ENCODE measurements at regions not wholly inside any gene's neighbourhood (a gene's known extent, or its start where the extent isn't known, plus 50 kb on each side); places are given as distances from the start of the nearest gene placed in this dataset.
A peak's percentile ranks its signal among the peaks of the same experiment; 100 is the strongest.
"Not testable (repeated sequence)": the region's sequence is repeated elsewhere in the genome, so short reads cannot be mapped to it uniquely, and the experiment has no call there.

GRCh38 chr3:69688400-69688799 lies 50.9 kb upstream of the MITF start:
- H3K27me3 Mint-ChIP-seq: peaks cover 6% of the 10 kb centered on the region
- no peak overlapping the region for H3K4me3 Mint-ChIP-seq
- H3K4me1 Mint-ChIP-seq: no peaks in the 10 kb centered on the region
- H3K27ac Mint-ChIP-seq: no peak overlapping the region
- H3K9me3 Mint-ChIP-seq: no peaks in the 10 kb centered on the region
- no peak for ATAC-seq
- H3K36me3 Mint-ChIP-seq: no peaks in the 10 kb centered on the region

GRCh38 chr3:69687641-69688040 lies 51.6 kb upstream of the MITF start:
- H3K9me3 Mint-ChIP-seq: no peaks in the 10 kb centered on the region
- H3K27me3 Mint-ChIP-seq: peaks cover 6% of the 10 kb centered on the region
- no peak overlapping the region for H3K27ac Mint-ChIP-seq
- ATAC-seq: no peak
- no peak overlapping the region for H3K4me3 Mint-ChIP-seq
- H3K36me3 Mint-ChIP-seq: no peaks in the 10 kb centered on the region
- H3K4me1 Mint-ChIP-seq: no peaks in the 10 kb centered on the region

- Mint-ChIP-seq H3K27me3 (peaks cover 6% of the 10 kb centered on the region), H3K9me3 (no peaks in the 10 kb centered on the region), H3K27ac (no peak overlapping the region), H3K4me1 (no peaks in the 10 kb centered on the region), H3K36me3 (no peaks in the 10 kb centered on the region), H3K4me3 (no peak overlapping the region)
- no peak for ATAC-seq
Measured at GRCh38 chr3:69686056-69686455, 53.2 kb upstream of the MITF start.

GRCh38 chr3:69684309-69684961 lies 54.8 kb upstream of the MITF start:
- Mint-ChIP-seq H3K27me3 (peaks cover 6% of the 10 kb centered on the region), H3K9me3 (no peaks in the 10 kb centered on the region), H3K27ac (no peak overlapping the region), H3K4me3 (no peak overlapping the region), H3K36me3 (no peaks in the 10 kb centered on the region), H3K4me1 (no peaks in the 10 kb centered on the region)
- ATAC-seq: no peak

- ATAC-seq: no peak
- H3K36me3 Mint-ChIP-seq: no peaks in the 10 kb centered on the region
- H3K4me3 Mint-ChIP-seq: no peak overlapping the region
- no peaks in the 10 kb centered on the region for H3K27me3 Mint-ChIP-seq
- no peaks in the 10 kb centered on the region for H3K9me3 Mint-ChIP-seq
- H3K4me1 Mint-ChIP-seq: no peaks in the 10 kb centered on the region
- no peak overlapping the region for H3K27ac Mint-ChIP-seq
Measured at GRCh38 chr3:69683082-69683806, 56.0 kb upstream of the MITF start.

- not testable (repeated sequence) for H3K27me3 Mint-ChIP-seq, H3K9me3 Mint-ChIP-seq, H3K27ac Mint-ChIP-seq, H3K36me3 Mint-ChIP-seq, ATAC-seq, H3K4me1 Mint-ChIP-seq, H3K4me3 Mint-ChIP-seq
Measured at GRCh38 chr3:69677456-69677855, 61.8 kb upstream of the MITF start.

- Mint-ChIP-seq H3K36me3 (no peaks in the 10 kb centered on the region), H3K9me3 (no peaks in the 10 kb centered on the region), H3K4me1 (no peaks in the 10 kb centered on the region), H3K4me3 (no peak overlapping the region), H3K27me3 (no peaks in the 10 kb centered on the region), H3K27ac (no peak overlapping the region)
- no peak for ATAC-seq
Measured at GRCh38 chr3:69675786-69676530, 63.3 kb upstream of the MITF start.

GRCh38 chr3:69674752-69675151 lies 64.5 kb upstream of the MITF start:
- Mint-ChIP-seq H3K27me3 (no peaks in the 10 kb centered on the region), H3K4me1 (no peaks in the 10 kb centered on the region), H3K36me3 (no peaks in the 10 kb centered on the region), H3K4me3 (no peak overlapping the region), H3K27ac (no peak overlapping the region), H3K9me3 (no peaks in the 10 kb centered on the region)
- no peak for ATAC-seq

GRCh38 chr3:69671082-69671952 lies 67.9 kb upstream of the MITF start:
- Mint-ChIP-seq H3K9me3 (no peaks in the 10 kb centered on the region), H3K27me3 (no peaks in the 10 kb centered on the region), H3K27ac (no peak overlapping the region), H3K36me3 (no peaks in the 10 kb centered on the region), H3K4me3 (no peak overlapping the region), H3K4me1 (no peaks in the 10 kb centered on the region)
- no peak for ATAC-seq

GRCh38 chr3:69669070-69669469 lies 70.2 kb upstream of the MITF start:
- Mint-ChIP-seq H3K9me3 (no peaks in the 10 kb centered on the region), H3K27me3 (no peaks in the 10 kb centered on the region), H3K4me1 (no peaks in the 10 kb centered on the region), H3K4me3 (no peak overlapping the region), H3K36me3 (no peaks in the 10 kb centered on the region), H3K27ac (no peak overlapping the region)
- no peak for ATAC-seq

GRCh38 chr3:69665026-69665737 lies 74.1 kb upstream of the MITF start:
- no peak for ATAC-seq
- no peaks in the 10 kb centered on the region for H3K4me1 Mint-ChIP-seq
- no peaks in the 10 kb centered on the region for H3K36me3 Mint-ChIP-seq
- no peak overlapping the region for H3K27ac Mint-ChIP-seq
- no peaks in the 10 kb centered on the region for H3K27me3 Mint-ChIP-seq
- H3K4me3 Mint-ChIP-seq: no peak overlapping the region
- no peaks in the 10 kb centered on the region for H3K9me3 Mint-ChIP-seq

GRCh38 chr3:69660631-69661030 lies 78.6 kb upstream of the MITF start:
- peak; percentile 44 for ATAC-seq
- Mint-ChIP-seq H3K4me1 (no peaks in the 10 kb centered on the region), H3K9me3 (no peaks in the 10 kb centered on the region), H3K36me3 (no peaks in the 10 kb centered on the region), H3K4me3 (no peak overlapping the region), H3K27ac (no peak overlapping the region), H3K27me3 (no peaks in the 10 kb centered on the region)

- H3K4me3 Mint-ChIP-seq: no peak overlapping the region
- H3K27me3 Mint-ChIP-seq: no peaks in the 10 kb centered on the region
- no peaks in the 10 kb centered on the region for H3K36me3 Mint-ChIP-seq
- no peak overlapping the region for H3K27ac Mint-ChIP-seq
- H3K9me3 Mint-ChIP-seq: no peaks in the 10 kb centered on the region
- no peaks in the 10 kb centered on the region for H3K4me1 Mint-ChIP-seq
- ATAC-seq: no peak
Measured at GRCh38 chr3:69659180-69659910, 79.9 kb upstream of the MITF start.

GRCh38 chr3:69658514-69659140 lies 80.6 kb upstream of the MITF start:
- no peaks in the 10 kb centered on the region for H3K9me3 Mint-ChIP-seq
- H3K27me3 Mint-ChIP-seq: no peaks in the 10 kb centered on the region
- ATAC-seq: no peak
- H3K4me1 Mint-ChIP-seq: no peaks in the 10 kb centered on the region
- H3K36me3 Mint-ChIP-seq: no peaks in the 10 kb centered on the region
- H3K27ac Mint-ChIP-seq: no peak overlapping the region
- H3K4me3 Mint-ChIP-seq: no peak overlapping the region

Data from stimulated activated memory B cell treated with anti-CD40 and anti-IgM and Interleukin-4, amounts not matched to agents 10 μg/mL and 1 μg/mL and 100 μg/mL, for 72 hours (primary cell).